Liver (tissue), 8 donors: ENCODE measurements at regions not wholly inside any gene's neighbourhood (a gene's known extent, or its start where the extent isn't known, plus 50 kb on each side); places are given as distances from the start of the nearest gene placed in this dataset.
A peak's percentile ranks its signal among the peaks of the same experiment; 100 is the strongest.

Experiments used
- DNase-seq: peaks from one replicate; pipeline ENCODE4 v3.0.0-alpha.2; 2017; ENCODE audit warnings: low spot score
- H3K27ac ChIP-seq, 2 donors: one replicate each; pipeline ENCODE4 v1.7.0; 2013; ENCODE audit warnings: inconsistent platforms in 2 of 2, low read length in 2 of 2, control low read depth in 1 of 2, low read depth in 1 of 2, mild to moderate bottlenecking in 1 of 2
- H3K27me3 ChIP-seq, 4 donors: one replicate each; pipeline versions ENCODE4 v1.6.1 to v1.7.0; 2013; ENCODE audit warnings: low read length in 3 of 4, inconsistent platforms in 1 of 4, mild to moderate bottlenecking in 1 of 4, moderate library complexity in 1 of 4; ENCODE audit not compliant: control insufficient read depth in 4 of 4, insufficient read depth in 4 of 4
- H3K36me3 ChIP-seq, 4 donors: one replicate each; pipeline versions ENCODE4 v1.6.1 to v1.7.0; 2013; ENCODE audit warnings: low read length in 3 of 4, mild to moderate bottlenecking in 3 of 4, low read depth in 1 of 4, moderate library complexity in 1 of 4; ENCODE audit not compliant: control insufficient read depth in 4 of 4, insufficient read depth in 3 of 4
- H3K4me1 ChIP-seq, 4 donors: one replicate each; pipeline versions ENCODE4 v1.6.1 to v1.7.0; 2013; ENCODE audit warnings: low read length in 3 of 4, mild to moderate bottlenecking in 3 of 4, moderate library complexity in 1 of 4; ENCODE audit not compliant: control insufficient read depth in 4 of 4, insufficient read depth in 4 of 4
- H3K4me3 ChIP-seq, 3 donors: one replicate each; pipeline versions ENCODE4 v1.6.1 to v1.7.0; 2013; ENCODE audit warnings: low read length in 3 of 3, control low read depth in 1 of 3, low read depth in 1 of 3, mild to moderate bottlenecking in 1 of 3
- H3K9ac ChIP-seq, 2 donors: one replicate each; pipeline ENCODE4 v1.7.0; 2013; ENCODE audit warnings: low read length in 2 of 2, mild to moderate bottlenecking in 2 of 2, moderate library complexity in 2 of 2, control low read depth in 1 of 2, low read depth in 1 of 2
- H3K9me3 ChIP-seq, 4 donors: one replicate each; pipeline versions ENCODE4 v1.6.1 to v1.7.0; 2013; ENCODE audit warnings: low read length in 3 of 4; ENCODE audit not compliant: control insufficient read depth in 4 of 4
- ATF3 ChIP-seq: IDR thresholded peaks from 2 replicates; pipeline ENCODE4 v1.6.1; 2016; ENCODE audit warnings: antibody characterized with exemption
- CTCF ChIP-seq: fragments of 150-350 bp; IDR thresholded peaks from 2 replicates; pipeline ENCODE4 v1.5.1; 2017; ENCODE audit warnings: improper control_type of control experiment, low read depth, low read length; ENCODE audit not compliant: missing input control
- EGR1 ChIP-seq, 2 donors: IDR thresholded peaks; 2 replicates each; pipeline ENCODE4 v1.6.1; 2016 to 2018; ENCODE audit warnings: antibody characterized with exemption in 2 of 2, low read depth in 2 of 2
- FOXA2 ChIP-seq: IDR thresholded peaks from 2 replicates; pipeline ENCODE4 v1.6.1; 2016; ENCODE audit warnings: antibody characterized with exemption
- GABPA ChIP-seq, 2 donors: IDR thresholded peaks in 1 of 2; conservative IDR thresholded peaks in 1 of 2; 2 replicates each; pipeline ENCODE4 v1.6.1; 2016; ENCODE audit warnings: antibody characterized with exemption in 2 of 2, mild to moderate bottlenecking in 1 of 2, moderate library complexity in 1 of 2
- HNF4A ChIP-seq, 2 donors: conservative IDR thresholded peaks; 2 replicates each; pipeline ENCODE4 v1.6.1; 2016; ENCODE audit warnings: antibody characterized with exemption in 2 of 2, mild to moderate bottlenecking in 2 of 2
- HNF4G ChIP-seq: IDR thresholded peaks from 2 replicates; pipeline ENCODE4 v1.6.1; 2016; ENCODE audit warnings: antibody characterized with exemption
- JUND ChIP-seq, 2 donors: IDR thresholded peaks; 2 replicates each; pipeline ENCODE4 v1.6.1; 2016; ENCODE audit warnings: antibody characterized with exemption in 2 of 2
- MAX ChIP-seq: IDR thresholded peaks from 2 replicates; pipeline ENCODE4 v1.6.1; 2016; ENCODE audit warnings: antibody characterized with exemption
- RAD21 ChIP-seq, 2 donors: IDR thresholded peaks; 2 replicates each; pipeline ENCODE4 v1.6.1; 2016; ENCODE audit warnings: antibody characterized with exemption in 2 of 2, mild to moderate bottlenecking in 2 of 2
- REST ChIP-seq: IDR thresholded peaks from 2 replicates; pipeline ENCODE4 v1.6.1; 2016; ENCODE audit warnings: antibody characterized with exemption, mild to moderate bottlenecking
- RXRA ChIP-seq, 2 donors: IDR thresholded peaks; 2 replicates each; pipeline ENCODE4 v1.6.1; 2017 to 2018; ENCODE audit warnings: antibody characterized with exemption in 2 of 2, mild to moderate bottlenecking in 1 of 2
- SP1 ChIP-seq: IDR thresholded peaks from 2 replicates; pipeline ENCODE4 v1.6.1; 2018; ENCODE audit warnings: antibody characterized with exemption, mild to moderate bottlenecking
- TAF1 ChIP-seq: conservative IDR thresholded peaks from 2 replicates; pipeline ENCODE4 v1.6.1; 2016; ENCODE audit warnings: antibody characterized with exemption, mild to moderate bottlenecking
- YY1 ChIP-seq: IDR thresholded peaks from 2 replicates; pipeline ENCODE4 v1.6.1; 2016; ENCODE audit warnings: antibody characterized with exemption, mild to moderate bottlenecking
- ZBTB33 ChIP-seq: IDR thresholded peaks from 2 replicates; pipeline ENCODE4 v1.6.1; 2016; ENCODE audit warnings: antibody characterized with exemption
- WGBS: extraction: QIAGEN DNeasy Blood & Tissue Kit; methylation state at CpG from one replicate; pipeline ENCODE4 v1.1.7; 2013; 5-methylcytosine and 5-hydroxymethylcytosine counted together
- donor health status: healthy.
- donor health status: healthy.
- donor health status: healthy.
- donor health status: healthy.
- donor health status: healthy.

GRCh38 chr5:34486849-34487158 is 169.3 kb upstream of the RAI14 start:
- no peak overlapping the region for H3K4me3 ChIP-seq
- no peaks in the 10 kb centered on the region for H3K36me3 ChIP-seq
- 19% methylated on average over 2 of the region's 2 CpGs for WGBS
- H3K27me3 ChIP-seq = no peaks in the 10 kb centered on the region
- H3K27ac ChIP-seq = peak overlapping the region; percentile 88 to 91
- no peaks in the 10 kb centered on the region for H3K9me3 ChIP-seq
- H3K4me1 ChIP-seq = peaks cover 8 to 48% (median 28%) of the 10 kb centered on the region in 4 donors
- no peak for DNase-seq
- TF ChIP-seq MAX = no peak
- no peak for TF ChIP-seq RXRA (IDR thresholded peaks at IDR 0.05)
- TF ChIP-seq CTCF = no peak
- no peak for TF ChIP-seq FOXA2
- no peak for TF ChIP-seq TAF1
- no peak for TF ChIP-seq REST
- TF ChIP-seq SP1 = no peak
- H3K9ac ChIP-seq = no peak overlapping the region

GRCh38 chr5:34487159-34487879 is 168.8 kb upstream of the RAI14 start:
- Histone ChIP-seq H3K9me3 (no peaks in the 10 kb centered on the region), H3K4me3 (no peak overlapping the region), H3K36me3 (no peaks in the 10 kb centered on the region), H3K4me1 (peaks cover 8 to 48% (median 28%) of the 10 kb centered on the region in 4 donors), H3K27me3 (no peaks in the 10 kb centered on the region), H3K9ac (no peak overlapping the region), H3K27ac (peak overlapping the region; percentile 88 to 91)
- WGBS = 40% methylated on average over 11 of the region's 11 CpGs
- no peak for DNase-seq
- TF ChIP-seq FOXA2 = peak; percentile 96
- TF ChIP-seq ZBTB33 = peak; percentile 79
- TF ChIP-seq MAX = peak; percentile 94
- peak; percentile 92 to 96 for TF ChIP-seq HNF4A (conservative IDR thresholded peaks at IDR 0.05)
- no peak for TF ChIP-seq CTCF
- peak in 1 of 2 donors; percentile 78 for TF ChIP-seq EGR1 (IDR thresholded peaks at IDR 0.05; ENCODE audit: low read depth in 2 of 2)
- peak; percentile 64 for TF ChIP-seq TAF1
- peak; percentile 52 to 62 for TF ChIP-seq RAD21 (IDR thresholded peaks at IDR 0.05)
- peak; percentile 66 for TF ChIP-seq REST
- no peak for TF ChIP-seq ATF3
- TF ChIP-seq RXRA (IDR thresholded peaks at IDR 0.05) = peak; percentile 86 to 92
- peak; percentile 87 for TF ChIP-seq HNF4G
- TF ChIP-seq YY1 = peak; percentile 91
- TF ChIP-seq JUND (IDR thresholded peaks at IDR 0.05) = peak; percentile 94 to 97
- peak in 1 of 2 donors; percentile 63 for TF ChIP-seq GABPA (IDR thresholded peaks at IDR 0.05 in 1 of 2, conservative IDR thresholded peaks at IDR 0.05 in 1 of 2)
